ENCODE measurements at regions not wholly inside any gene's neighbourhood (a gene's known extent, or its start where the extent isn't known, plus 50 kb on each side); places are given as distances from the start of the nearest gene placed in this dataset.
A peak's percentile ranks its signal among the peaks of the same experiment; 100 is the strongest.

DNA sequence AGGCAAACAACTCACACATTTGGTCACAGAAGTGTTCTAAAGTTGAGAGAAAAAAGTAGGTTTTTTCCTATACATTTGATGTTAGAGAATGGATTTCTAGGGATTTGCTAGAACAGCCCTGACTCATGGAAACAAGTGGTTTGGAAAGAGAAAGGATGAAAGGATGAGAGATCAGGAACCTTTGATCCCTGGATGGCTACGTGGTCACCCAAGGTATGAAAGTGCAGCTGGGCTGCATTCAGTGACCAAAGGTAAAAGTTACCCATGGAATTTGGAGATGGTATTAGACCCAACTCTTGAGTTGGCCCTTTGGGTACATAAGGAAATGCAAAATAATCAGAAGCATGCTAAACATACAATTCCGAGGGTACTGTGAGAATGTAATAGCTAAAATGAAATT, 61.3 kb upstream of the SPIN1 start:
- no peak for DNase-seq (ENCODE audit: low read depth)

DNA sequence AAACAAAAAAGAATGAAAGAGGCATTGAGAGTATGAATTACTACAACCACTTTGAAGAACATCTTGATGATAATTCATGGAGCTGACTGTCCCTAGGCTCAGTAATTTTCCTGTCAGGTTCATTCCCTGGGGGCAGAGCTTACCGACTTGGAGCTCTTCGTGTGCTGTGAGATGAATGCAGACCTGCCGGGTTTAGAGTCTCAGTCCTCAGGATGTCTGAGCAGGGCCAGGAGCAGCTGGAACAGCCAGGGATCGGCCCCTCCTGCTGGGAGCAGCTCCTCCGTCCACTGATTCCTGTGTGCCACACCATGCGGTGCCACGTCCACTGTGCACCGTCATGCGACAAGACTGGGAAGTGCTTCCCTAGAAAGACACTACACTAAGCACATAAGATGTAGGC, 62.2 kb upstream of the SPIN1 start:
- no peak for DNase-seq (ENCODE audit: low read depth)

DNA sequence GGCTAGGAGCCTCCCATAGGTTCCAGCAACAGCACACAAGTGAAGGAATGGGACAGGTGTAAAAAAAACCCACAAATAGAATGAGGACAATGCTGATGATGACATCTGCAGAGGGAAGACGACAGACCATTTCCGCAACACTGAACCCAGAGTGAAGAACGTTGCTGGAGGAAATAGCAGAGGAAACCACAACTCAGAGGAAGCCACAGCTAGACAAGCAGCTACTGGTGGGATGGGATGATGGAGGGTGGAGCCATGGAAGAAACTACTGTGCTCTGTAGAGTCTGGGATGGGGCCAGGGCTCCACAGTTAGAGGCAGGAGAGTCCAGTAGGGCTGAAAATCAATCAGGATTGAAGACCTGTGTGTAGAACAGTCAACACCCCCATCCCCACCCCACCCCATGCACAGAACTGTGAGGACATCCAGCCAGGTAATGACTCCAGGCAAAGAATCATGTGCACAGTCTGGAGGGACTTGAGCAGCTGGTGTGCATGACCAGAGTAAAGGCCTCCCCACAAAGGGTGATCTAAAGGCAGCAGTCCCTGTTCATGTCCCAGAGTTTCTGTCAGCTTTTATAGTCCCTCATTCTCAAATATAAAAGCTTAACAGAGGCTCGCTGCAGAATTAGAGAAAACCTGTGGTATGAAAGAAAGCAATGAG, 65.2 kb upstream of the SPIN1 start:
- peak; percentile 20 for DNase-seq (ENCODE audit: low read depth)

DNA sequence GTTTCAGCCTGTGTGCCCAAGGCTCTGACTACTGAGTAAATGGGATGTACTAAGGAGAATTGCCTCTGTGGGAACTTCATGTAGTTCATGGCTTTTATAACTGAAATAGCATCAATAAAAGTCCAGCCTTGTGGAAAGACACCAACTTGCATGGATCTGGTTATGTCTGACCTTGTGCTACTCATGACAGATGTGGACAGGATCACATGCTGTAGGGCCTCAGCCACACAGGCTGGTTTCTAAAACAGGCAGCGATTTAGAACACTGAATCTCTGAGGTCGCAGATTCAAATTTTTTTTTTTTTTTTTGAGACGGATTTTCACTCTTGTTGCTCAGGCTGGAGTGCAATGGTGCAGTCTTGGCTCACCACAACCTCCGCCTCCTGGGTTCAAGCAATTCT, 66.5 kb upstream of the SPIN1 start:
- no peak for DNase-seq (ENCODE audit: low read depth)

DNA sequence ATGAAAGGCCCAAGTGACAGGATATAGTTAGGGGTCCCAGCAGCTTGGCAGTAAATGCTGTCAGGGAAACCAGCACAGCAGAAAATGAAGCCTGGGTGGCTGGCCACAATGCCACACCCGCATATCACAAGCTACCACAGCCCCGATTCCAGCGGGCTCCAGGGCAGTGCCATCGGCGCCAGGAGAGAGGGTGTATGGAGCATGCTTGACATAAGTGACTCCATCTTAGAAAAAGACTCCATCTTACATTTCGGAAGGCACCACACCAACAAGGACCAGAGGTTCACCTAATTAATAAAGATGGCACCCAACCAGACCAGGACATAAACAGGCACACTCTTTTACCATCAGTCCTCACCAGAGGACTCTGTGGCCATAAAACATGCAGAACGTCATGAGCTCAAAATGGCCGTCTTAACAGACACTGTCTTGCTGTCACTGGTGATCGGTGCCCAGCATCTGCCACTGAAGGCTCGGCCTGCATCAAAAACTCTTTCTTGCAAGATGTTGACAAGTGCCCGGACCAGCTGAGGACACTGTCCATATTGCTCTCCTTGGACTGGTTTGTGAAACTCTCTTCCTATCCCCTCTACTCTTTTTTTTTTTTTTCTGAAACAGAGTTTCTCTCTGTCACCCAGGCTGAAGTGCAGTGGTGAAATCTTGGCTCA, 67.4 kb upstream of the SPIN1 start:
- DNase-seq (ENCODE audit: low read depth): no peak

DNA sequence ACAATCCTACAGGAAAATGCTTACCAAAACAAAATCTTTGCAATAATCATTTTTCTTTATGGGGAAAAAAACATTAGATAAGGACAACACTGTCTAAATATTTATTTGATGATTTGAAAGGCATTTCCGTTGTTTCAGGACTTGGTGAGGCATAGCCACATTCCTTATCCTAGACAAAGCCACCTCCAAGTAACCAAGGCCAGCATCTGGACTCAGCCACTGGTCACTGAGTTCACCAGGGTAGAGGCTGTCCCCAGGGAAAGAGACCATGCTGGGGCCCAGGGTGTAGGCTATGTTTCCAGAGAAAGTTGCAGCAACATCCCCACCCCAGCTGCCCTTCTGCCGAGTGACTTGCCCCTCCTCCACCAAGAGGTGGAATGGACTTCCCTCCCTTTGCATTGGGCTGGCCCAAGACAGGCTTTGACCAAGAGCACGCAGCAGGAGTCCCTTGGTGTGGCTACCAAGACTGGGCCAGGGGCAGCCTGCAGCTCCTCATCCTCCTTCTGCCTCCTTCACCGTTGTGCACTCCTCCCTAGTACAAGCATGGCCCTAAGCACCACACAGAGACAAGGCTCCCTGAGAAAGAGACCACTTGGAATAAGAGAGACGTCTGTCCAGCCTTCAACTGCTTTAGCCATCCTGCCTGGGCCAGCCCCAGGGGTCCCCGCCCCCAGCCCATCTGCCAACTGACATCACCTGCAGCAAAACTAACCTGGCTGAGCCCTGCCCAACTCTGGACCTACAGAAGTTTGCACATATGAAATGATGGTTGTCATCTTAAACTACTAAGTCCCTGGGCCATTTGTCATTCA, 68.1 kb upstream of the SPIN1 start:
- DNase-seq (ENCODE audit: low read depth): no peak

DNA sequence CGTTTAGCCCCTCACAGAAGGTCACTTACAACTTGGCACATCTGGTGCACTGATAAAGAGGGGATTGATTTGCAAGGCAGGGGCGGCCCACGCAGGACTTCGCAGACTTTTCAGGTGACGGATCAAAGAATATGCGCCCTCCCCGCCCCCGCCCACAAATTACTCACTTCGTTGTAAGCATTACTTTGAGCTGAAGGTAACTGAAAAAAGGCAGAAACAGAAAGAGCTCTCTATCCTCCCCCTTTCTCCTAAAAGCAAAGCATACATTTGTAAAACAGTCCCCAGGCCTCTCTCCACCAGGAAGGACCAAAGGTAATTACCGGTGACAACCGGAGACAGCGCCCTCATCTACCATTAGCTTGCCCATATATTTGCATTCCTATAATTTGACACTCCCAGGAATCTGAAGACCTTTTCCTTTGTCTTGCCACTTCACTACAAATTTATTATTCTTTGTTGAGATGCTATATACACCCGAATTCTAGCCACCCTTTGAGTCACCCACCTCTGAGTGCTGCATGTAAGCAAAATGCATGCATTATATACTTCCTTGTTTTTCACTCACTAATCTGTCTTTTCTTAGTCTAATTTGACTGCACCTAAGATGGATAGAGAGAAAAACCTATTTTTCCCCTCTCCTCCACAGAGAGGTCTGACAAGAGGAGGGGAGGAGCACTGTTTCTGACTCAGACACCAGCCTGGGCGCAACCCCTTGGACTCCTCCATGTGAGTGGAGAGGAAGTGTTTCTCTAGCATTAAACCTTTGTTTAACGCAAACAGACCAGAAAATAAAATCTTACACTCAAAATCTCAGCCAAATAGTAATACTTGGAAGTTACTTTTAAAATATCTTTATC, 74.7 kb upstream of the SPIN1 start:
- no peak for DNase-seq (ENCODE audit: low read depth)

DNA sequence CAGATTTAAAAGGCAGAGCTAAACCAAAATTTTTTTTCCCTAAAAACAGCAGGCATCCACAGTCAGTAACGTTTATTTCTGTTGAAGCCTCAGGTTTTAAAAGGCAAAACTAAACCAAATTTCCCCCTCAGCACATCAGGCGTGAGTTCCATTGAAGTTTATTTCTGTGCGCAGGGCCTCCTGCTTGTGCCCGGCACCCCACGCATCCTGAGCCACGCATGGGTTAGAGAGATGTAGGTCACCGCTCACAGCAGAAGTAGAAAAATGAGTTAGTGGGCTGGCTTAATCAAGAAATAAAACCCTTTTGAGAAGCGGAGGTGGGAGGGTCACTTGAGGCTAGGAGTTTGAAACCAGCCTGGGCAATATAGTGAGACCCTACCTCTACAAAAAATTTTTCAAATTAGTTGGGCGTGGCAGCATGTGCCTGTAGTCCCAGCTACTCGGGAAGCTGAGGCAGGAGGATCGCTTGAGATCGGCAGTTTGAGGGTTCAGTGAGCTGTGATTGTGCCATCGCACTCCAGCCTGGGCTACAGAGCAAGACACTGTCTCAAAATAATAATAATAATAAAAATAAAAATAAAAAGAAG, 75.6 kb upstream of the SPIN1 start:
- no peak for DNase-seq (ENCODE audit: low read depth)

DNA sequence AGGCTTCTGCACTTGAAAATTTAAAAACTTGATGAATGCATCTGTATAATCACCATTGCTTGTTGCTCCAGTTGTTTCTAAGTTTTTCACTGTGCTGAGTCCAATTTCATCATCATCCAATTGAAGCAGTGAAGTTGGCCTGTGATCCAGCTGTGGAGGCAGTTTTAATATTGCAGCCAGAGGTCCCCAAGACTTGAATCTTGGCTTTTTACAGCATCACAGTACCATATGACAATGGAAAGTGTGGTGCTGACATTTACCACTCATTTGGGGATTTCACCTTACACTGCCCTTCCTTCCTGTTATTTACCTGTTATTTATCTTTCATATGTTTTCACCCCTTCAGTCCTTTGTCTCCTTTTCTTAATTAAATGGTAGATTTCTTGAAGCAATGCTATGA, 76.2 kb upstream of the SPIN1 start:
- DNase-seq (ENCODE audit: low read depth): no peak

DNA sequence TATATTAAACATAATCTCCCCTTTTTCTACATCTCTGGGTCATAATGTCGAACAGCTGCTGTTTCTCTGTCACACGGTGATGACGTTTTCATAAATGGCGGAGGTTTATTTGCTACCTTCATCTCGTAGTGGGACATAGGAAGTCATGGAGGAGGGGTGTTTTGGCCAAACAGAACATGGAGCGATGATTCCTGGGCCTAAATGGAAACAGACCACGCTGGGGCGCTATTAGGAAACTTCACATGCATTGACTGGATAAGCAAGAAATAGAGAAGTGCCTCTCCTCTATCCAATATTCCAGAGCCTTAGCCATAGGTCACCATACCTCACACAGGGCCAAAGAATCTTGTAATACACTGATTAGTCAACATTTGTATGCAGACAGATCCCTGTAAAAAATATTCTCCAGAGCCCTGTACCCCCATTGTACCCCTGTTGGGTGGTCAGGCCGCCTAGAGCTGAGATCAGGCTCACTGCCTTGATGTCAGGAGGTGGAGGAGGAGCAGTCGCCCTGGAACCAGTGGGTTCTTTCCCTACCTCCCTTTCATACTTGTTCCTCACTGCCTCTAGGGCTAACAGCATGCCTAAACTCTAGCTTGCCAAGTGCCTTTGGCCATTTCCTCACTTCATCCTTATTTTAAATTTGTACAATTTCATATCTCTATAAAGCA, 77.8 kb upstream of the SPIN1 start:
- DNase-seq (ENCODE audit: low read depth): no peak

DNA sequence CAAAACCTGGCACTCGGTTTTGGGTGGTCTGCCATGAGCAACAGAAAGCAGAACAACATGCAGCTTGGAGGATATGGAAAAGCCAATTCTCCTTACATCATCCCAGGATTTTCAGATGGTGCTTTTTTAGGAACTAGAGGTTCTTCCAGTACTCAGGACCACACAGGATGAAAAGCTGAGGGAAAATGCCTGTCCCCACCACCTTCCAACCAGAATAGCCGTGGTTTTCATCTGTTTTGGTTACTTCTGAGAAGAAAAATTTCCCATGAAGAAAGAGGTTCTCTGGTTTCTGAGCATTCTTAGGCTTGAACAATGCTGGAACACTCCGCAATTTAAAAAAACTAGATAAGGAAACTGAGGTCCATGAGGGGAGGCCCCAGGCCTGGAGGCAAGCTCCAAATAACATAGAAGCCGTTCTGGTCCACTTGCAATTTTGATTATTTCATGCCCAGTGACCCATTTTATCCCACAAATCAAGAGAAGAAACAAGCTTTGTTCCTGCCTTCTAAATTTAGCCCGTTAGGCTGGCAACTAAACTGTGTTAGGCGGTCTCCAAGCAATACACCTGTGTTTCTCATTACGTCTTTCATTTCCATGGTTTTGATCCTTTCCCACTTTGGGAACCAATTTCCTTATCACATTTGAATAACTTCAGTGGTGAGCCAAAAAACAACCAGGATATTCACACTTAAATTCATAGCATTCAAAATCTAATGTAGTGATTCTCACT, 79.2 kb upstream of the SPIN1 start:
- DNase-seq (ENCODE audit: low read depth): no peak

DNA sequence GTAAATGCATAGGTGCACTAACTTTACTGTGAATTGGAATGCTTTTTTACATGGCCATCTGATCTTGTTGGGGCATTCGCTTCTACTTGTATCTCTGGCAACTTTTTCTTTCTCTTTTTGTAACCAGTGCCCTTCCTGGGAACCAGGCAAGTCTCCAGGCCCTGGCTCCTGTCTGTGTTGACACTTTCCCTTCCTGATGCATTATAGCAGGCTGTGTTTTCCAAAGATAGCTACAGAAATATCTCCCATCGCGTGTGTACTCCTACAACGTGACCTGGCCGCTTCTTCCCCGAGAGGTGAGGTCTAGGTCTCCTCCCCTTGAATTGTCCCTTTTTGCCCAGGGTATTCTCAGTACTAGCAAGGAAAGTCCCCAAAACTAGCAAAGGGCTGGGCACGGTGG, 81.1 kb upstream of the SPIN1 start:
- no peak for DNase-seq (ENCODE audit: low read depth)

DNA sequence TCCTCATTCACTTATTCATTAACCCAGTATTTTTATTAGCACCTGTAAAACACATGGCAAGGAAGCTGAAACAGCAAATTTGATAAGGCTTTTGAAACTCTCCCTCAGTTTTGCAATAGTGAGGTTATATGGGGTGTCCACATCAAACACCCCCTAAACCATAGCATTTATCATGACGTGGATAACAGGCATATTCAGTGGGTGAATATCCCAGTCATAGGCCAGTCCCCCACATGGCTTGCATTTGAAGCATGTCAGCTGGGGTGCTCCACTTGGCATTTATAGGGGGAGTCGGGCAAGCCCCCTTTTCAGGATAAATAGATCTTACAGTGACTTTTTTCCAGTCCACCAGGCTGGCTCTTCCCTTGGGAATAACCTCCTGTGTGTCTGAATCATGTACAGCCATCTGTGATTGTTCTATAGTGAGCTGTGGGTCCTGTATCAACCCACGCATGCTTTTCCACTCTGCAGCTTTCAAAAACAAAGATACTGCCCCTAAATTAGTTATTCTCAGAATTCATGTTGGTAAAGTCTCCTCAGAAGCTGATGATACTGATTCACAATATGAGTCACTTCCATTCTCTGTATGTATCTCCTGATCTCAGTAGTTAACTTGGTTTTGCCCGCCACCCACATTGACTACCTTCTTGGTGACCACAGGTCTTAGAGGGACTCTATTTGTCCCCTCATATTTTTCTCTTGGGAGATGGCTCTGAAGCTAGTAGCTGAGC, 84.4 kb upstream of the SPIN1 start:
- no peak for DNase-seq (ENCODE audit: low read depth)

DNA sequence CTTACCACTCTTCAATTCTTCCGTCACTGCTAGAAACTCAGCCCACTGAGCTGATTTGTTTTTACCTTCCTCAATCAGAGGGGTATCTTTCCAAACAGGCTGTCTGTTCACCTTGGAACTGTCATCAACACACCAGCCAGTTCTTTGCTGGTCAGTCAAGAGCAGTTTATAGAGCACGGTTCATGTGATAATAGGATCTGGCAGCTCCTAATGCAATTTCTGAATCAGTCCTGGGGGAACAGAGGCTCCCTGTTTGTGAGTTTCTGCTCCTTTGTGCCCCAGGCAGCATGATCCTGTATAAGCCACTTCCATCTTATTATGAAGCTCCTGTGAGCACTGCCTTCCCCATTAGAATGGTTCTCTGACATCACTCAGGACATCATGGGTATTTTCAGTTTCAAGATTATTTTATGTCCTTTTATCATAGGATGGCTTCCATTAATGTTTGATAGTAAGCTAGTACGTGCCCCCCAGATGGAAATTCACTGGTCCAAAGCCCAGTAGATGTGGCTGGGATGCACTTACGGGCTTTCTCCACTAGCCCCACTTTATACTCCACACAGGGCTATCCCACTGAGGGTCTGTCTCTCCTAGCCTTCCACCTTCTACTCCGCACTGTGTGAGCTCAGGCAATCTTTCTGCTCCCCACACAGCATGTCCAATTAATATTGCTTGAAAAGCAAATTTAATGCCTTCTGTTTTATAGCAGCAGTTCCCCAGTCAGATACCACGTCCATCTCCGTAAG, 85.5 kb upstream of the SPIN1 start:
- DNase-seq (ENCODE audit: low read depth): no peak

DNA sequence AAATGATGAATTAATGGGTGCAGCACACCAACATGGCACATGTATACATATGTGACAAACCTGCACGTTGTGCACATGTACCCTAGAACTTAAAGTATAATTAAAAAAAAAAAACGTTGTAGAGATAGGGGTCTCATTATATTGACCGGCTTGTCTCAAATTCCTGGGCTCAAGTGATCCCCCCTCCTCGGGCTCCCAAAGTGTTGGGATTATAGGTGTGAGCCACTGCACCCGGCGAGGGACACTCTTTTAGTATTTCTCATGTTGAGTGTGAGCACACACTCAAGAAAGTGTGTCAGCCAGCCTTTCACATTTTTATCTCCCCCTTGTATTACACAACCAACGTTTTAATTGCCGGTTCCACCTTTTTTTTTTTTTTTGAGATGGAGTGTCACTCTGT, 87.7 kb upstream of the SPIN1 start:
- no peak for DNase-seq (ENCODE audit: low read depth)

DNA sequence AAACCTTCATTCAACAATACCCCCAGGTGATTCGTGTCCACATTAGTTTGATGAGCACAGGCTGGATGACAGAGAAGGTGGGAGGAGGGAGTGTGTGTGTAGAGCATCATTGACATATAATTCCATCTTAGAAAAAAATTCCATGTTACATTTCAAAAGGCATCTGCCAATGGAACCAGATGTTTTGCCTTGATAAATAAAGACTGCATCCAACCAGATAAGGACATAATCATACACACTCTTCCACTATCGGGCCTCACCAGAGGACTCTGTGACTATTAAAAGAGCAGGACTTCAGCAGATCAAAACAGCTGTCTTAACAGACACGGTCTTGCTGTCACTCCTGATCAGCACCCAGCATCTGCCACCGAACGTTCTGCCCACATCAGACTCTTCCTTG, 96.4 kb upstream of the SPIN1 start:
- DNase-seq (ENCODE audit: low read depth): no peak

DNA sequence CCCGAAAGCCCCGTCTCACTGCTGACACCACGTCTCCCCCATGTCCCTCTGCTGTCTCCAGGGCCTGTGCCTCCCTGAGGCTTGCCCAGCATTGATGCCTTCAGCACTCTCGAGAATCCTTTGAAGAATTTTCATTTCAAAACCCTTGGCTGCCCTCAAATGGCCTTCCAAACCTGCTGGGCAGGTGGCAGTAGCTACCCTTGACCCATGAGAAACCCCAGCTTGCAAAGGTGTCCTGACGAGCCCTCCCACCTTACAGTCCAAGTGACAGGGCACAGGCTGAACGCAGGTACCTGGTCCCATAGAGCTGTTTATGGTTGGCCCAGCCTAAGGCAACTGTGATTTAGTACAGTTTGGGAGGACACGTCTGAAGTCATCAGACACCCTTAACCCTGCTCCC, 97.2 kb upstream of the SPIN1 start:
- DNase-seq (ENCODE audit: low read depth): no peak

DNA sequence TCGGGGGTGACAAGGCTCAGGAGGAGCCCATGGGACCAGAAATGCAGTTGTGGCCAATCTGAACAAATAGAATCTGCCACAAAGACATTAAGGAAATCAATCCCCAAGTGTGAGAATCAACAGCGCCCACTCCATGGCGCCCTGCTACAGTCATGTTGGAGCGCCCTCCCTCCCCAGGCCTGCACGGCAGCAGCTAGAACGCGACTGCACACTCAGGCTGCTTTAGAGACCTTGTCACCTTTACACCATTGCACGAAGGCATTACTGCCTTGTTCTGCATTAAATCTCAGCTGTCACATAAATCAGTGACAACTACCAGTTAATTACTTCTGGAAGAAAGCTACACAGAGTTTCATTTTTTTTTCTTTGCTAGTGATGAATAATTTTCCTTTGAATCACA, 98.7 kb upstream of the SPIN1 start:
- DNase-seq (ENCODE audit: low read depth): no peak

DNA sequence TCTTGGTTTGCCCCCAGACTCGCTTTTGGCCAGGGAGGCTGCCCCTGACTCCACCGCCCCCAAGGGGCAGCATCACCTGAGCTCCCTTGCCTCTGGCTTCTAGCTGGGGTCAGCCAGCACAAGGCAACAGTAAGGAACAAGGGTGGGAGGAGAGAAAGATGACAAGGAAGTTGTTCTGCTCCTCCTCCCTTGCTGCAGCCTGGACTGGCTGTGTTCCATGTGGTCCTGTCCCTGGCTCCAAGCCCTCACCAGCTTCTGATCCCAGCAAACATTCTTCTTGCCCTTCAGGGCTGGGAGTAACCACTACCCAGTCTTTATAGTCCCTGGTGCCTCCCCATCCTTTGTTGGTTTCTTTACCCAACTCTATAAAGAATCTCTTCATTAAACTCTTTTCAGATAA, 100.3 kb upstream of the SPIN1 start:
- no peak for DNase-seq (ENCODE audit: low read depth)

Data from activated T-cell treated with anti-CD3 and anti-CD28 coated beads for 1 hour (primary cell).